ENCODE measurements at regions not wholly inside any gene's neighbourhood (a gene's known extent, or its start where the extent isn't known, plus 50 kb on each side); places are given as distances from the start of the nearest gene placed in this dataset.
"Not testable (repeated sequence)": the region's sequence is repeated elsewhere in the genome, so short reads cannot be mapped to it uniquely, and the experiment has no call there.

GRCh38 chr9:67503728-67504369 lies 354.9 kb upstream of the ANKRD20A1 start:
- H3K9me3 ChIP-seq (ENCODE audit: control insufficient read depth, low read length); H3K4me3 ChIP-seq (ENCODE audit: extremely low read depth, insufficient read depth, low read length, poor library complexity, severe bottlenecking); H3K27ac ChIP-seq (ENCODE audit: low read depth, low read length, severe bottlenecking); H3K36me3 ChIP-seq (ENCODE audit: control insufficient read depth, insufficient read depth, low read length); H3K4me1 ChIP-seq (ENCODE audit: control insufficient read depth, insufficient read depth, low read length, poor library complexity, severe bottlenecking): not testable (repeated sequence)
- no CpG with 5 or more reads among the region's 2 CpGs for WGBS, 2 experiments (ENCODE audit: insufficient coverage in 2 of 2)

GRCh38 chr9:67492028-67492427 lies 366.7 kb upstream of the ANKRD20A1 start:
- not testable (repeated sequence) for H3K27ac ChIP-seq (ENCODE audit: low read depth, low read length, severe bottlenecking); H3K36me3 ChIP-seq (ENCODE audit: control insufficient read depth, insufficient read depth, low read length); H3K9me3 ChIP-seq (ENCODE audit: control insufficient read depth, low read length); H3K4me3 ChIP-seq (ENCODE audit: extremely low read depth, insufficient read depth, low read length, poor library complexity, severe bottlenecking); H3K4me1 ChIP-seq (ENCODE audit: control insufficient read depth, insufficient read depth, low read length, poor library complexity, severe bottlenecking)

GRCh38 chr9:67477465-67477864 lies 381.3 kb upstream of the ANKRD20A1 start:
- no CpG with 5 or more reads among the region's 4 CpGs for WGBS, 2 experiments (ENCODE audit: insufficient coverage in 2 of 2)
- H3K9me3 ChIP-seq (ENCODE audit: control insufficient read depth, low read length); H3K36me3 ChIP-seq (ENCODE audit: control insufficient read depth, insufficient read depth, low read length); H3K4me3 ChIP-seq (ENCODE audit: extremely low read depth, insufficient read depth, low read length, poor library complexity, severe bottlenecking); H3K27ac ChIP-seq (ENCODE audit: low read depth, low read length, severe bottlenecking); H3K4me1 ChIP-seq (ENCODE audit: control insufficient read depth, insufficient read depth, low read length, poor library complexity, severe bottlenecking): not testable (repeated sequence)

GRCh38 chr9:67470739-67471138 lies 388.0 kb upstream of the ANKRD20A1 start:
- H3K4me3 ChIP-seq (ENCODE audit: extremely low read depth, insufficient read depth, low read length, poor library complexity, severe bottlenecking); H3K36me3 ChIP-seq (ENCODE audit: control insufficient read depth, insufficient read depth, low read length); H3K4me1 ChIP-seq (ENCODE audit: control insufficient read depth, insufficient read depth, low read length, poor library complexity, severe bottlenecking); H3K27ac ChIP-seq (ENCODE audit: low read depth, low read length, severe bottlenecking); H3K9me3 ChIP-seq (ENCODE audit: control insufficient read depth, low read length): not testable (repeated sequence)
- no CpG with 5 or more reads among the region's 5 CpGs for whole genome bisulfite sequencing, 2 experiments (ENCODE audit: insufficient coverage in 2 of 2)

- WGBS, 2 experiments (ENCODE audit: insufficient coverage in 2 of 2) = no CpG with 5 or more reads among the region's 1 CpG
- not testable (repeated sequence) for H3K9me3 ChIP-seq (ENCODE audit: control insufficient read depth, low read length); H3K4me3 ChIP-seq (ENCODE audit: extremely low read depth, insufficient read depth, low read length, poor library complexity, severe bottlenecking); H3K27ac ChIP-seq (ENCODE audit: low read depth, low read length, severe bottlenecking); H3K36me3 ChIP-seq (ENCODE audit: control insufficient read depth, insufficient read depth, low read length); H3K4me1 ChIP-seq (ENCODE audit: control insufficient read depth, insufficient read depth, low read length, poor library complexity, severe bottlenecking)
Measured at GRCh38 chr9:67468326-67468725, 390.4 kb upstream of the ANKRD20A1 start.

- WGBS, 2 experiments (ENCODE audit: insufficient coverage in 2 of 2) = no CpG with 5 or more reads among the region's 25 CpGs
- H3K9me3 ChIP-seq (ENCODE audit: control insufficient read depth, low read length); H3K4me3 ChIP-seq (ENCODE audit: extremely low read depth, insufficient read depth, low read length, poor library complexity, severe bottlenecking); H3K4me1 ChIP-seq (ENCODE audit: control insufficient read depth, insufficient read depth, low read length, poor library complexity, severe bottlenecking); H3K36me3 ChIP-seq (ENCODE audit: control insufficient read depth, insufficient read depth, low read length); H3K27ac ChIP-seq (ENCODE audit: low read depth, low read length, severe bottlenecking): not testable (repeated sequence)
Measured at GRCh38 chr9:67461796-67462757, 396.7 kb upstream of the ANKRD20A1 start.

GRCh38 chr9:67452941-67453340 lies 405.8 kb upstream of the ANKRD20A1 start:
- H3K27ac ChIP-seq (ENCODE audit: low read depth, low read length, severe bottlenecking); H3K4me1 ChIP-seq (ENCODE audit: control insufficient read depth, insufficient read depth, low read length, poor library complexity, severe bottlenecking); H3K9me3 ChIP-seq (ENCODE audit: control insufficient read depth, low read length); H3K4me3 ChIP-seq (ENCODE audit: extremely low read depth, insufficient read depth, low read length, poor library complexity, severe bottlenecking); H3K36me3 ChIP-seq (ENCODE audit: control insufficient read depth, insufficient read depth, low read length): not testable (repeated sequence)
- WGBS, 2 experiments (ENCODE audit: insufficient coverage in 2 of 2) = no CpG with 5 or more reads among the region's 3 CpGs

- H3K36me3 ChIP-seq (ENCODE audit: control insufficient read depth, insufficient read depth, low read length); H3K4me1 ChIP-seq (ENCODE audit: control insufficient read depth, insufficient read depth, low read length, poor library complexity, severe bottlenecking); H3K4me3 ChIP-seq (ENCODE audit: extremely low read depth, insufficient read depth, low read length, poor library complexity, severe bottlenecking); H3K9me3 ChIP-seq (ENCODE audit: control insufficient read depth, low read length); H3K27ac ChIP-seq (ENCODE audit: low read depth, low read length, severe bottlenecking): not testable (repeated sequence)
- no CpG with 5 or more reads among the region's 3 CpGs for WGBS, 2 experiments (ENCODE audit: insufficient coverage in 2 of 2)
Measured at GRCh38 chr9:67442313-67442712, 416.4 kb upstream of the ANKRD20A1 start.

GRCh38 chr9:67437011-67437410 lies 421.7 kb upstream of the ANKRD20A1 start:
- not testable (repeated sequence) for H3K9me3 ChIP-seq (ENCODE audit: control insufficient read depth, low read length); H3K36me3 ChIP-seq (ENCODE audit: control insufficient read depth, insufficient read depth, low read length); H3K4me3 ChIP-seq (ENCODE audit: extremely low read depth, insufficient read depth, low read length, poor library complexity, severe bottlenecking); H3K4me1 ChIP-seq (ENCODE audit: control insufficient read depth, insufficient read depth, low read length, poor library complexity, severe bottlenecking); H3K27ac ChIP-seq (ENCODE audit: low read depth, low read length, severe bottlenecking)
- no CpG with 5 or more reads among the region's 3 CpGs for WGBS, 2 experiments (ENCODE audit: insufficient coverage in 2 of 2)

GRCh38 chr9:67424881-67425280 lies 432.5 kb upstream of the SPATA31A3 start:
- not testable (repeated sequence) for H3K4me3 ChIP-seq (ENCODE audit: extremely low read depth, insufficient read depth, low read length, poor library complexity, severe bottlenecking); H3K9me3 ChIP-seq (ENCODE audit: control insufficient read depth, low read length); H3K36me3 ChIP-seq (ENCODE audit: control insufficient read depth, insufficient read depth, low read length); H3K27ac ChIP-seq (ENCODE audit: low read depth, low read length, severe bottlenecking); H3K4me1 ChIP-seq (ENCODE audit: control insufficient read depth, insufficient read depth, low read length, poor library complexity, severe bottlenecking)
- WGBS, 2 experiments (ENCODE audit: insufficient coverage in 2 of 2) = no CpG with 5 or more reads among the region's 4 CpGs

- no CpG with 5 or more reads among the region's 9 CpGs for WGBS, 2 experiments (ENCODE audit: insufficient coverage in 2 of 2)
- not testable (repeated sequence) for H3K9me3 ChIP-seq (ENCODE audit: control insufficient read depth, low read length); H3K4me3 ChIP-seq (ENCODE audit: extremely low read depth, insufficient read depth, low read length, poor library complexity, severe bottlenecking); H3K36me3 ChIP-seq (ENCODE audit: control insufficient read depth, insufficient read depth, low read length); H3K4me1 ChIP-seq (ENCODE audit: control insufficient read depth, insufficient read depth, low read length, poor library complexity, severe bottlenecking); H3K27ac ChIP-seq (ENCODE audit: low read depth, low read length, severe bottlenecking)
Measured at GRCh38 chr9:67423049-67423728, 430.8 kb upstream of the SPATA31A3 start.
